ENCODE measurements at regions not wholly inside any gene's neighbourhood (a gene's known extent, or its start where the extent isn't known, plus 50 kb on each side); places are given as distances from the start of the nearest gene placed in this dataset.

GRCh38 chr12:91432089-91432488, 249.5 kb upstream of the DCN start:
- Mint-ChIP-seq H3K4me1 (peaks cover 17% of the 10 kb centered on the region), H3K27me3 (ENCODE audit: low read depth, poor library complexity) (no peaks in the 10 kb centered on the region), H3K27ac (no peak overlapping the region), H3K36me3 (ENCODE audit: low read depth) (no peaks in the 10 kb centered on the region), H3K4me3 (no peak overlapping the region), H3K9me3 (no peaks in the 10 kb centered on the region)
- no peak for TF ChIP-seq CTCF (IDR thresholded peaks at IDR 0.05)
- peak; percentile 8 for DNase-seq

GRCh38 chr12:91424506-91424905, 241.9 kb upstream of the DCN start:
- H3K27ac Mint-ChIP-seq = no peak overlapping the region
- H3K9me3 Mint-ChIP-seq = no peaks in the 10 kb centered on the region
- H3K4me3 Mint-ChIP-seq = no peak overlapping the region
- no peaks in the 10 kb centered on the region for H3K27me3 Mint-ChIP-seq (ENCODE audit: low read depth, poor library complexity)
- peaks cover 8% of the 10 kb centered on the region for H3K4me1 Mint-ChIP-seq
- H3K36me3 Mint-ChIP-seq (ENCODE audit: low read depth) = no peaks in the 10 kb centered on the region
- DNase-seq = no peak
- no peak for TF ChIP-seq CTCF (IDR thresholded peaks at IDR 0.05)

- H3K27me3 Mint-ChIP-seq (ENCODE audit: low read depth, poor library complexity) = no peaks in the 10 kb centered on the region
- no peaks in the 10 kb centered on the region for H3K36me3 Mint-ChIP-seq (ENCODE audit: low read depth)
- H3K4me1 Mint-ChIP-seq = peaks cover 8% of the 10 kb centered on the region
- TF ChIP-seq CTCF (IDR thresholded peaks at IDR 0.05) = no peak
- H3K27ac Mint-ChIP-seq = no peak overlapping the region
- no peak overlapping the region for H3K4me3 Mint-ChIP-seq
- H3K9me3 Mint-ChIP-seq = no peaks in the 10 kb centered on the region
- no peak for DNase-seq
Observed at GRCh38 chr12:91423693-91424050, 241.1 kb upstream of the DCN start.

GRCh38 chr12:91422811-91423692, 240.4 kb upstream of the DCN start:
- Mint-ChIP-seq H3K27me3 (ENCODE audit: low read depth, poor library complexity) (no peaks in the 10 kb centered on the region), H3K27ac (peak overlapping the region; percentile 21), H3K4me3 (no peak overlapping the region), H3K9me3 (no peaks in the 10 kb centered on the region), H3K36me3 (ENCODE audit: low read depth) (no peaks in the 10 kb centered on the region), H3K4me1 (peaks cover 8% of the 10 kb centered on the region)
- no peak for TF ChIP-seq CTCF (IDR thresholded peaks at IDR 0.05)
- no peak for DNase-seq

- no peaks in the 10 kb centered on the region for H3K36me3 Mint-ChIP-seq (ENCODE audit: low read depth)
- H3K4me3 Mint-ChIP-seq = no peak overlapping the region
- no peak for DNase-seq
- H3K9me3 Mint-ChIP-seq = no peaks in the 10 kb centered on the region
- TF ChIP-seq CTCF (IDR thresholded peaks at IDR 0.05) = no peak
- H3K27ac Mint-ChIP-seq = no peak overlapping the region
- H3K4me1 Mint-ChIP-seq = peaks cover 8% of the 10 kb centered on the region
- H3K27me3 Mint-ChIP-seq (ENCODE audit: low read depth, poor library complexity) = no peaks in the 10 kb centered on the region
Observed at GRCh38 chr12:91422127-91422526, 239.5 kb upstream of the DCN start.

GRCh38 chr12:91419809-91420208, 237.2 kb upstream of the DCN start:
- no peak overlapping the region for H3K27ac Mint-ChIP-seq
- peaks cover 8% of the 10 kb centered on the region for H3K4me1 Mint-ChIP-seq
- H3K4me3 Mint-ChIP-seq = no peak overlapping the region
- H3K9me3 Mint-ChIP-seq = no peaks in the 10 kb centered on the region
- H3K27me3 Mint-ChIP-seq (ENCODE audit: low read depth, poor library complexity) = no peaks in the 10 kb centered on the region
- no peak for TF ChIP-seq CTCF (IDR thresholded peaks at IDR 0.05)
- no peak for DNase-seq
- no peaks in the 10 kb centered on the region for H3K36me3 Mint-ChIP-seq (ENCODE audit: low read depth)

All from nephron progenitor cell (in vitro differentiated cells).